Sigmoid colon (tissue), 6 donors: ENCODE measurements at regions not wholly inside any gene's neighbourhood (a gene's known extent, or its start where the extent isn't known, plus 50 kb on each side); places are given as distances from the start of the nearest gene placed in this dataset.

Source experiments
- DNase-seq: peaks from one replicate; pipeline ENCODE4 v3.0.0-alpha.2; 2019
- H3K27ac ChIP-seq, 4 donors: fragments of 200-600 bp; sonication (generic); one replicate each; pipeline ENCODE4 v1.5.1; 2016 to 2019; ENCODE audit warnings: mild to moderate bottlenecking in 1 of 4
- H3K27me3 ChIP-seq, 3 donors: fragments of 200-600 bp; sonication (generic); one replicate each; pipeline ENCODE4 v1.5.1; 2019; ENCODE audit warnings: mild to moderate bottlenecking in 1 of 3
- H3K36me3 ChIP-seq, 4 donors: fragments of 200-600 bp; sonication (generic); one replicate each; pipeline ENCODE4 v1.5.1; 2016 to 2019
- H3K4me1 ChIP-seq, 4 donors: fragments of 200-600 bp; sonication (generic); one replicate each; pipeline ENCODE4 v1.5.1; 2017 to 2019
- H3K4me3 ChIP-seq, 4 donors: fragments of 200-600 bp; sonication (generic); one replicate each; pipeline ENCODE4 v1.5.1; 2017 to 2019; ENCODE audit warnings: mild to moderate bottlenecking in 2 of 4, moderate library complexity in 1 of 4
- H3K9me3 ChIP-seq, 4 donors: fragments of 200-600 bp in 3 of 4; sonication (generic) in 3 of 4; one replicate each; pipeline versions ENCODE4 v1.5.1 to v1.6.1; 2013 to 2019
- EP300 ChIP-seq, 4 donors: sonication (generic); formaldehyde crosslinking; IDR thresholded peaks; one replicate each; pipeline ENCODE4 v1.6.1; 2017; ENCODE audit warnings: antibody characterized with exemption in 4 of 4
- POLR2A ChIP-seq, 2 donors: fragments of 450-650 bp; IDR thresholded peaks; one replicate each; pipeline ENCODE4 v1.6.1; 2016; ENCODE audit warnings: antibody characterized with exemption in 2 of 2, mild to moderate bottlenecking in 2 of 2, moderate library complexity in 2 of 2
- POLR2AphosphoS5 ChIP-seq, 4 donors: sonication (generic); formaldehyde crosslinking; IDR thresholded peaks; one replicate each; pipeline ENCODE4 v1.6.1; 2017; ENCODE audit warnings: antibody characterized with exemption in 4 of 4
- WGBS, 2 donors: extraction: QIAGEN DNeasy Blood & Tissue Kit; methylation state at CpG; one replicate each; pipeline ENCODE4 v1.1.7; 2013; 5-methylcytosine and 5-hydroxymethylcytosine counted together
- intact Hi-C: fragments of 100-400 bp; cut with DNase I; formaldehyde crosslinking; loops from one replicate; pipeline ENCODE4 v1.15.1; 2023
- TF ChIP-seq, protein P1 (sequence below), 4 experiments: fragments of 450-650 bp in 3 of 4; fragments of 200-600 bp in 1 of 4; IDR thresholded peaks; one replicate each; pipeline ENCODE4 v1.5.1; 2016 to 2019; ENCODE audit warnings: antibody characterized with exemption in 4 of 4, mild to moderate bottlenecking in 3 of 4, moderate library complexity in 2 of 4
- donor health status: healthy with polysubstance abuse.
- donor health status: healthy.

DNA sequence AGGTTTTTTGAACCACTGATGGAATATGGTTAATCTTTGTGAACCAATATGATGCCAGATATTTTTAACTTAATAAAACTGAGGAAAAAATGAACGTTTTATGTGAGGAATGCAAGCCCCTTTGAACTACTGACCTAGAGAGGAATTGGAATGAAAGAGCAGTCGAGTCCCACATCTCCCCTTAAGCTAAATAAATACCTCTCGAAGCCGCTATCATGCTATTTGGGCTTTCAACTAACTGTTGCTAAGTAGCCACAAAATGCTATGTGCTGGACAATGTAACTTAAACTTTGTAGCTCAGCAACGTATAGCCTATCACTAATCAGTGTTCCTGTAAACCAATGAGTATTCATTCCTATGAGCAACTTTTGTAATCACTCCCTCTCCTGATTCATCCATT lies 1037.2 kb downstream of the SQOR start:
- Histone ChIP-seq H3K4me1 (no peaks in the 10 kb centered on the region), H3K9me3 (no peaks in the 10 kb centered on the region), H3K4me3 (no peak overlapping the region), H3K27ac (no peak overlapping the region), H3K36me3 (no peaks in the 10 kb centered on the region), H3K27me3 (no peaks in the 10 kb centered on the region)
- TF ChIP-seq, protein P1, sequence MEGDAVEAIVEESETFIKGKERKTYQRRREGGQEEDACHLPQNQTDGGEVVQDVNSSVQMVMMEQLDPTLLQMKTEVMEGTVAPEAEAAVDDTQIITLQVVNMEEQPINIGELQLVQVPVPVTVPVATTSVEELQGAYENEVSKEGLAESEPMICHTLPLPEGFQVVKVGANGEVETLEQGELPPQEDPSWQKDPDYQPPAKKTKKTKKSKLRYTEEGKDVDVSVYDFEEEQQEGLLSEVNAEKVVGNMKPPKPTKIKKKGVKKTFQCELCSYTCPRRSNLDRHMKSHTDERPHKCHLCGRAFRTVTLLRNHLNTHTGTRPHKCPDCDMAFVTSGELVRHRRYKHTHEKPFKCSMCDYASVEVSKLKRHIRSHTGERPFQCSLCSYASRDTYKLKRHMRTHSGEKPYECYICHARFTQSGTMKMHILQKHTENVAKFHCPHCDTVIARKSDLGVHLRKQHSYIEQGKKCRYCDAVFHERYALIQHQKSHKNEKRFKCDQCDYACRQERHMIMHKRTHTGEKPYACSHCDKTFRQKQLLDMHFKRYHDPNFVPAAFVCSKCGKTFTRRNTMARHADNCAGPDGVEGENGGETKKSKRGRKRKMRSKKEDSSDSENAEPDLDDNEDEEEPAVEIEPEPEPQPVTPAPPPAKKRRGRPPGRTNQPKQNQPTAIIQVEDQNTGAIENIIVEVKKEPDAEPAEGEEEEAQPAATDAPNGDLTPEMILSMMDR (IDR thresholded peaks at IDR 0.05), result no peak
- TF ChIP-seq EP300 (IDR thresholded peaks at IDR 0.05), result no peak
- TF ChIP-seq POLR2AphosphoS5 (IDR thresholded peaks at IDR 0.05), result no peak
- no peak for TF ChIP-seq POLR2A (IDR thresholded peaks at IDR 0.05)
- DNase-seq, result no peak
- intact Hi-C loops, result no loop called here
- 59 to 77% methylated on average over 5 of the region's 5 CpGs for WGBS, 2 donors

DNA sequence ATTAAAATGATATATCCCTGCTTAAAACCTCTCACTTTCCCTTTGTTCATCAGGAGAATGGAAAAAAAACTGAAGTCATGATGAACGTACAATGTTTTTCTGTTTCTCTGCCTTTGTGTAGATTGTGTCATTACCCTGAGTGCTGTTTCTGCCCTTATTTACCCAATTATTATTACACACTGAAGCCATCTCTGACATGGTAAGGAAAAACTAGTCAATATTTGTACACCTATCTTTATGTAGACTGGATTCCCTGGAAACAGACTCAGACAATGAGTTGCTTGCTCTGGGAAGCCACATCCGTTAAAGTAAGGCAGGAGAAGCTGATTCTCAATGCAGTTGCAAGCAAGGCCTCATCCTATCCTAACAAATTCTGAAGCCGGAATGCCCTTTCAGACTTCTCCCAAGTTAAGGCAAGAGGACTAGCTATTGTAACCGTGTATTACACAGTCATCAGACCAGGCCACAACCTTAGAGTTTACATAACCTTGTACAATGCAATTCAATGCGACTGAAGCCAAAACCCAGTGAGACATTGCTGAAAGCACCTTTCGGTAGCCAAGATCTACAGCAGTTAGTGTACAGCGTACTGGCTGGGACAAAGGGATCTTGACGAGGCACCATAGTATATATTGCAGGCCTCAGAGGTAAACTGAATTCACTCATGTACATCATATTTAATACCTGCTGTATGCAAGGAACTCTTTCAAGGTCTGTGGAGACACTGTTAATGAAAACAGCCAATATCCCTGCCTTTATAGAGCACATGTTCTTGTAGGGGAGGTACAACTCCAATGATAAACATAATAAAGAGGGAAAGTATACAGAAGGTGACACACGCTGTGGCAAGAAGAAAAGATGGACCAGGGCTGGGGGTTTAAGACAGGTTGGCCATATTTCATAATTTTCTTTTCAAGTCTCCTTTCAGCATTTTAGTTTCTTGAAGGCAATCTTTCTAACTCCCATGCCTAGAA lies 1040.8 kb upstream of the SEMA6D start:
- Histone ChIP-seq H3K36me3 (no peaks in the 10 kb centered on the region), H3K9me3 (no peaks in the 10 kb centered on the region), H3K27ac (no peak overlapping the region), H3K4me1 (no peaks in the 10 kb centered on the region), H3K4me3 (no peak overlapping the region), H3K27me3 (no peaks in the 10 kb centered on the region)
- WGBS, 2 donors, result 68 to 88% methylated on average over 9 of the region's 9 CpGs
- intact Hi-C loops, result loop anchor here (2.0 kb wide), 1 partner anchor 20 kb away; no protein-coding TSS in a partner anchor
- TF ChIP-seq, protein P1 (IDR thresholded peaks at IDR 0.05), result no peak
- TF ChIP-seq EP300 (IDR thresholded peaks at IDR 0.05), result no peak
- TF ChIP-seq POLR2AphosphoS5 (IDR thresholded peaks at IDR 0.05), result no peak
- TF ChIP-seq POLR2A (IDR thresholded peaks at IDR 0.05), result no peak
- DNase-seq, result no peak

- Histone ChIP-seq H3K36me3 (no peaks in the 10 kb centered on the region), H3K27ac (no peak overlapping the region), H3K9me3 (no peaks in the 10 kb centered on the region), H3K27me3 (no peaks in the 10 kb centered on the region), H3K4me3 (no peak overlapping the region), H3K4me1 (peaks cover 0 to 8% (median 0%) of the 10 kb centered on the region in 4 donors)
- intact Hi-C loops, result loop anchor here (2.0 kb wide), 1 partner anchor 21 kb away; no protein-coding TSS in a partner anchor
- WGBS, 2 donors, result 86 to 87% methylated on average over 6 of the region's 6 CpGs
- no peak for DNase-seq
- no peak for TF ChIP-seq POLR2AphosphoS5 (IDR thresholded peaks at IDR 0.05)
- TF ChIP-seq POLR2A (IDR thresholded peaks at IDR 0.05), result no peak
- TF ChIP-seq, protein P1 (IDR thresholded peaks at IDR 0.05), result no peak
- no peak for TF ChIP-seq EP300 (IDR thresholded peaks at IDR 0.05)
Measured at GRCh38 chr15:46677491-46677890, 1039.8 kb upstream of the SEMA6D start.

DNA sequence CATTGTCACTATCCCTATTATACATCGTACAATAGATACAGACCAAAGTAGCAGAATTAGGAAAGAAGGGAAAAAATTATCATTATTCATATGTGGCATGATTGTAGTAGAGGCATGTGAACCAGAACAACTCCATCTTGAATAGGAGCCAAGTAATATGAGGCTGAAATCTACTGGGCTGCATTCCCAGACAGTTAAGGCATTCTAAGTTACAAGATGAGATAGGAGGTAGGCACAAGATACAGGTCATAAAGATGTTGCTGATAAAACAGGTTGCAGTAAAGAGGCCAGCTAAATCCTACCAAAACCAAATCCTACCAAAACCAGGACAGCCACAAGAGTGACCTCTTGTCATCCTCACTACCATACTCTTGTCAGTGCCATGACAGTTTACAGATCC lies 1035.4 kb upstream of the SEMA6D start:
- TF ChIP-seq POLR2A (IDR thresholded peaks at IDR 0.05) (no peak), POLR2AphosphoS5 (IDR thresholded peaks at IDR 0.05) (no peak), EP300 (IDR thresholded peaks at IDR 0.05) (no peak)
- TF ChIP-seq, protein P1 (IDR thresholded peaks at IDR 0.05), result no peak
- H3K27ac ChIP-seq, result no peak overlapping the region
- DNase-seq, result no peak
- H3K9me3 ChIP-seq, result no peaks in the 10 kb centered on the region
- no peaks in the 10 kb centered on the region for H3K27me3 ChIP-seq
- intact Hi-C loops, result no loop called here
- H3K4me3 ChIP-seq, result no peak overlapping the region
- WGBS, 2 donors, result 13 to 51% methylated on average over 1 of the region's 1 CpG
- H3K4me1 ChIP-seq, result peaks cover 0 to 8% (median 0%) of the 10 kb centered on the region in 4 donors
- H3K36me3 ChIP-seq, result no peaks in the 10 kb centered on the region
